ENCODE measurements at regions not wholly inside any gene's neighbourhood (a gene's known extent, or its start where the extent isn't known, plus 50 kb on each side); places are given as distances from the start of the nearest gene placed in this dataset.

DNA sequence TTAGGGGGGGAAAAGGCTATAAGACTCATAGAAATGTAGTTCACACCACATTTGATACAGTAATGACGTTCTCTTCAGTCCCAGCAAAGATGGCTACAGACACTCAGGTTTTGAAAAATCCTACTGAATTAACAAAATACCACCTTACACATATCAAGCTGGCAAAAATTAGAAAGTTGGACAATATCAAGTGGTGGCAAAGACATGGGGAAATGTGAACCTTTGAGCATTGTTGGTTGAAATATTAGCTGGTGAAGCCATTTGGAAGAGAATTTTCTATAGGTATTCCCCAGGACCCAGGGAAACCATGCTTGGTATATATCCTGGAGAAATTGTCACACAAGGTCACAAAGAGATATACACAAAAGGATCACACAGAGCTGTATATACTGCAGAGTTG is 163.0 kb downstream of the ADSS2 start:
- H3K36me3 ChIP-seq (replicated peaks in 1 of 2; ENCODE audit: control insufficient read depth in 2 of 2, insufficient read depth in 2 of 2, low read length in 2 of 2) = no peaks in the 10 kb centered on the region
- no peaks in the 10 kb centered on the region for H3K27me3 ChIP-seq (ENCODE audit: control insufficient read depth in 3 of 3, insufficient read depth in 3 of 3, low read depth in 1 of 3, low read length in 3 of 3)
- no peak overlapping the region for H2BK12ac ChIP-seq (ENCODE audit: low read length)
- H2AK5ac ChIP-seq (ENCODE audit: low read depth, low read length) = no peak overlapping the region
- no peak overlapping the region for H3K4me2 ChIP-seq (ENCODE audit: insufficient read depth, low read length, poor library complexity, severe bottlenecking)
- WGBS, 2 donors (ENCODE audit: extremely low coverage in 2 of 2, insufficient read length in 2 of 2, insufficient replicate concordance in 1 of 2) = no CpG with 5 or more reads among the region's 1 CpG
- H3K14ac ChIP-seq (ENCODE audit: low read length) = no peak overlapping the region
- no peak overlapping the region for H3K23ac ChIP-seq (ENCODE audit: low read depth, low read length, poor library complexity)
- no peak overlapping the region for H3K27ac ChIP-seq (replicated peaks; ENCODE audit: low read length)
- H4K8ac ChIP-seq (ENCODE audit: low read depth, low read length) = no peak overlapping the region
- H3K18ac ChIP-seq (ENCODE audit: low read length) = no peak overlapping the region
- DNase-seq (ENCODE audit: low spot score) = no peak
- H2AFZ ChIP-seq (ENCODE audit: low read length) = no peak overlapping the region
- H3K9ac ChIP-seq (ENCODE audit: low read depth, low read length, poor library complexity) = no peak overlapping the region
- no peaks in the 10 kb centered on the region for H3K79me1 ChIP-seq (ENCODE audit: low read depth, low read length)
- H2BK15ac ChIP-seq (ENCODE audit: low read length) = no peak overlapping the region
- no peak overlapping the region for H3K4ac ChIP-seq (ENCODE audit: low read length)
- H2BK5ac ChIP-seq (ENCODE audit: low read length) = no peak overlapping the region
- H3K4me3 ChIP-seq (ENCODE audit: low read length in 2 of 2) = no peak overlapping the region
- no peak overlapping the region for H4K91ac ChIP-seq (ENCODE audit: low read depth, low read length, poor library complexity)
- no peak overlapping the region for H2BK120ac ChIP-seq (ENCODE audit: low read depth, low read length)
- peaks cover 2% of the 10 kb centered on the region in 2 donors for H3K9me3 ChIP-seq (replicated peaks in 1 of 2; ENCODE audit: control insufficient read depth in 2 of 2, insufficient read depth in 1 of 2, low read depth in 1 of 2, low read length in 2 of 2)
- no peaks in the 10 kb centered on the region for H3K4me1 ChIP-seq (ENCODE audit: control insufficient read depth in 2 of 2, insufficient read depth in 1 of 2, low read depth in 1 of 2, low read length in 2 of 2)

DNA sequence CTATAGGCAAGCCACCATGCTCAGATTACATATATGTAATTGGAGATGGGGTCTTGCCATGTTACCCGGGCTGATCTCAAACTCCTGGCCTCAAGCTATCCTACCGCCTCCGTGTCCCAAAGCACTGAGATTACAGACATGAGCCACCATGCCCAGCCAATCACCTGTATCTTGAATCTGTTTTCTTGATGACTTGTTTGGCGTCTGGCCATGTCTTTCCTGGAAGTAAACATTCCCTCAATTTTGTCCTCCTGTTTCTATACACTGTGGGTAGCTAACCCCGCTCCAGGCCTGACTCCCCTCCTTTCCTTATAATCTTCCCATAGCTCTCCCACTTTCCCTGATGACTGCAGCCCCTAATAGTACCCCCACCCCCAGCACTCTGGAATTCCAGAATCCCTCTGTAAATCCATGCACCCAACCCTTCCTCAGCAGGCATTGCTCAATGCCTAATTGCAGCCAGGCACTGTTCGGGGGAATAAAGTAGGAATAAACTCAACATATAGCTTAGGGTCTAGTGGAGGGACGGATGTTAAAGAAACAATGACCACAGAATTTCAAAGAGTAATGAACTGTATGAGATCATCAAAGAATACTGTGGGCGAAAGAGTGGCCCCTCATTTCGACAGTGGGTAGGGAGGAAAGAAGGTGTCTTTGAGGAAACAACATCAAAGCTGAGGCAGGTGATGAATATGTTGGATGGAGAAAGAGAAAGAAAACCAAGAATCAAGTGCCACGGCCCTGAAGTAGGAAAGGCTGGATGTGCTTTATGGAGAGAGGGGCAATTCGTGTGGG is 161.5 kb downstream of the ADSS2 start:
- Histone ChIP-seq H4K91ac (ENCODE audit: low read depth, low read length, poor library complexity) (no peak overlapping the region), H2AFZ (ENCODE audit: low read length) (no peak overlapping the region), H3K14ac (ENCODE audit: low read length) (no peak overlapping the region), H2AK5ac (ENCODE audit: low read depth, low read length) (no peak overlapping the region), H3K4me1 (ENCODE audit: control insufficient read depth in 2 of 2, insufficient read depth in 1 of 2, low read depth in 1 of 2, low read length in 2 of 2) (peaks cover 0 to 3% of the 10 kb centered on the region in 2 donors), H3K79me1 (ENCODE audit: low read depth, low read length) (no peaks in the 10 kb centered on the region), H3K18ac (ENCODE audit: low read length) (no peak overlapping the region), H3K9me3 (replicated peaks in 1 of 2; ENCODE audit: control insufficient read depth in 2 of 2, insufficient read depth in 1 of 2, low read depth in 1 of 2, low read length in 2 of 2) (peaks cover 2% of the 10 kb centered on the region in 2 donors), H3K36me3 (replicated peaks in 1 of 2; ENCODE audit: control insufficient read depth in 2 of 2, insufficient read depth in 2 of 2, low read length in 2 of 2) (no peaks in the 10 kb centered on the region), H2BK12ac (ENCODE audit: low read length) (no peak overlapping the region), H3K23ac (ENCODE audit: low read depth, low read length, poor library complexity) (no peak overlapping the region), H3K4ac (ENCODE audit: low read length) (no peak overlapping the region), H2BK15ac (ENCODE audit: low read length) (no peak overlapping the region), H3K9ac (ENCODE audit: low read depth, low read length, poor library complexity) (no peak overlapping the region), H2BK5ac (ENCODE audit: low read length) (no peak overlapping the region), H2BK120ac (ENCODE audit: low read depth, low read length) (no peak overlapping the region), H4K8ac (ENCODE audit: low read depth, low read length) (no peak overlapping the region), H3K27me3 (ENCODE audit: control insufficient read depth in 3 of 3, insufficient read depth in 3 of 3, low read depth in 1 of 3, low read length in 3 of 3) (no peaks in the 10 kb centered on the region), H3K4me3 (ENCODE audit: low read length in 2 of 2) (no peak overlapping the region), H3K4me2 (ENCODE audit: insufficient read depth, low read length, poor library complexity, severe bottlenecking) (no peak overlapping the region), H3K27ac (replicated peaks; ENCODE audit: low read length) (no peak overlapping the region)
- no CpG with 5 or more reads among the region's 11 CpGs for WGBS, 2 donors (ENCODE audit: extremely low coverage in 2 of 2, insufficient read length in 2 of 2, insufficient replicate concordance in 1 of 2)
- DNase-seq (ENCODE audit: low spot score) = no peak

DNA sequence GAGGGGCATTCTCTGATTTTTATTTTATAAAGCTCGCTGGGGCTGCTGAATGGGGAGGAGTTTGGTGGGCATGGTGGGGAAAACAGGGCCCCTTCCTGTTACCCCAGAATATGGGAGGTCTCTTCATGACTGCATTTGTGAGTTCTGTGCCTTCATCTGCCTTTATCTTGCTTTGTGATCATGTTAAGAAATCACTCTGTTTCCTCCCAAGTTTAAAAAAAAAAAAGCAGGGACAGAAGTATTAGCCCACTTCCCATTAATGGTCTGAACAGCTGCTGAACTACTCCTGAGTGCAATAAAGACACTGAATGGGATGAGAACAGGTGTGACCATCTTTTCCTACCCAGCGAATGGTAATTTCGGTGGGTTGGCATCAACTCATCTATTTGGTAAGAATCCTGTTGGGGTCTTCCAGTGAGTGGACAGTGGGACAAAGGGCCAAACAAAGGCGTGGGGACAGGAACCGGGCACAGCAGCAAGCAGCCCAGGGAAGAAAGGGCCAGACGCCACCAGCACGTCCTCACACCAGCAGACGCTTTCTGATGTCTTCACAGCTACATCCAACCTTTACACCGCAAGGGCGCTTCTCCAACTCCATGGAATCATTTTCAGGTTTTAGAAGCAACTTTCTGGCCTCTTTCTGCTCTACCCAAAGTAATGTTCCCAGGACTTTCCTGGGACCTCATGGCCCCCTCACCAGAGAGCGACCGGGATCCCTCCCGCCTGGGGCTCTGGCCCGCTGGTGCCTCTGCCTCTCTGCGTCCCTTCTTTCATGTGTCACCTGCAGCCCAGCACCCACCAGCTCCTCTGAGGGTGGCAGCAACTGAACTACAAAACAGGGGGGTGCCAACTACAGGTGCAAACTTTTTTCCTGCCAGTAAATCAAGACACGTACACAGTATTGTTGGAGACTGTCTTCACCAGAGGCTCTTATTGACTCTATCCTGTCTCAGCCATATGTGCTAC is 160.2 kb downstream of the ADSS2 start:
- no peak overlapping the region for H3K23ac ChIP-seq (ENCODE audit: low read depth, low read length, poor library complexity)
- H3K36me3 ChIP-seq (replicated peaks in 1 of 2; ENCODE audit: control insufficient read depth in 2 of 2, insufficient read depth in 2 of 2, low read length in 2 of 2) = no peaks in the 10 kb centered on the region
- H3K4me3 ChIP-seq (ENCODE audit: low read length in 2 of 2) = no peak overlapping the region
- no peaks in the 10 kb centered on the region for H3K79me1 ChIP-seq (ENCODE audit: low read depth, low read length)
- H3K18ac ChIP-seq (ENCODE audit: low read length) = peak overlapping the region; percentile 88
- H2AFZ ChIP-seq (ENCODE audit: low read length) = peak overlapping the region; percentile 16
- H3K14ac ChIP-seq (ENCODE audit: low read length) = no peak overlapping the region
- H3K27me3 ChIP-seq (ENCODE audit: control insufficient read depth in 3 of 3, insufficient read depth in 3 of 3, low read depth in 1 of 3, low read length in 3 of 3) = no peaks in the 10 kb centered on the region
- no peak for DNase-seq (ENCODE audit: low spot score)
- H2AK5ac ChIP-seq (ENCODE audit: low read depth, low read length) = peak overlapping the region; percentile 67
- WGBS, 2 donors (ENCODE audit: extremely low coverage in 2 of 2, insufficient read length in 2 of 2, insufficient replicate concordance in 1 of 2) = no CpG with 5 or more reads among the region's 16 CpGs
- H3K4me2 ChIP-seq (ENCODE audit: insufficient read depth, low read length, poor library complexity, severe bottlenecking) = no peak overlapping the region
- H4K91ac ChIP-seq (ENCODE audit: low read depth, low read length, poor library complexity) = no peak overlapping the region
- H3K4me1 ChIP-seq (ENCODE audit: control insufficient read depth in 2 of 2, insufficient read depth in 1 of 2, low read depth in 1 of 2, low read length in 2 of 2) = peaks cover 0 to 3% of the 10 kb centered on the region in 2 donors
- H2BK120ac ChIP-seq (ENCODE audit: low read depth, low read length) = no peak overlapping the region
- no peak overlapping the region for H3K9ac ChIP-seq (ENCODE audit: low read depth, low read length, poor library complexity)
- H3K9me3 ChIP-seq (replicated peaks in 1 of 2; ENCODE audit: control insufficient read depth in 2 of 2, insufficient read depth in 1 of 2, low read depth in 1 of 2, low read length in 2 of 2) = peaks cover under 1 to 2% of the 10 kb centered on the region in 2 donors
- H2BK5ac ChIP-seq (ENCODE audit: low read length) = no peak overlapping the region
- H3K27ac ChIP-seq (replicated peaks; ENCODE audit: low read length) = no peak overlapping the region
- H2BK12ac ChIP-seq (ENCODE audit: low read length) = no peak overlapping the region
- no peak overlapping the region for H4K8ac ChIP-seq (ENCODE audit: low read depth, low read length)
- no peak overlapping the region for H2BK15ac ChIP-seq (ENCODE audit: low read length)
- no peak overlapping the region for H3K4ac ChIP-seq (ENCODE audit: low read length)
